Endothelial cell of umbilical vein (primary cell): ENCODE measurements at regions not wholly inside any gene's neighbourhood (a gene's known extent, or its start where the extent isn't known, plus 50 kb on each side); places are given as distances from the start of the nearest gene placed in this dataset.

Experiments
- EZH2 ChIP-seq: IDR thresholded peaks from 2 replicates; pipeline ENCODE4 v1.6.1; 2012; ENCODE audit warnings: borderline replicate concordance, low read depth, mild to moderate bottlenecking, moderate library complexity, low read length, inconsistent platforms; ENCODE audit not compliant: severe bottlenecking
- FOS ChIP-seq: IDR thresholded peaks from 2 replicates; pipeline ENCODE4 v1.6.1; 2011; ENCODE audit warnings: mild to moderate bottlenecking, low read length, moderate library complexity, borderline replicate concordance; ENCODE audit not compliant: insufficient read depth
- GATA2 ChIP-seq: IDR thresholded peaks from 2 replicates; pipeline ENCODE4 v1.7.0; 2011; ENCODE audit warnings: low read depth, mild to moderate bottlenecking, moderate library complexity, mixed read lengths, low read length; ENCODE audit not compliant: insufficient read length, insufficient read depth
- JUN ChIP-seq: IDR thresholded peaks from 2 replicates; pipeline ENCODE4 v1.6.1; 2011; ENCODE audit warnings: borderline replicate concordance, low read depth; ENCODE audit not compliant: insufficient read length, insufficient read depth
- MAX ChIP-seq: IDR thresholded peaks from 2 replicates; pipeline ENCODE4 v1.6.1; 2011; ENCODE audit not compliant: insufficient read depth, insufficient read length
- MYC ChIP-seq: IDR thresholded peaks from one replicate; pipeline ENCODE4 v1.6.1; 2011; ENCODE audit warnings: mild to moderate bottlenecking, low read depth, low read length
- POLR2A ChIP-seq: IDR thresholded peaks from 2 replicates; pipeline ENCODE4 v1.6.1; 2012; ENCODE audit warnings: low read depth, mild to moderate bottlenecking, control low read depth, low read length
- POLR2AphosphoS5 ChIP-seq: IDR thresholded peaks from 2 replicates; pipeline ENCODE4 v1.6.1; 2012; ENCODE audit warnings: low read depth, mild to moderate bottlenecking, control low read depth, low read length, moderate library complexity; ENCODE audit not compliant: insufficient read depth
- TF ChIP-seq, protein P1 (sequence below), 2 donors: IDR thresholded peaks; 1 replicate in 1 of 2; 2 replicates in 1 of 2; pipeline ENCODE4 v1.5.1; 2011; ENCODE audit warnings: low read length in 2 of 2, mild to moderate bottlenecking in 2 of 2, moderate library complexity in 2 of 2, control low read depth in 1 of 2, inconsistent platforms in 1 of 2, low read depth in 1 of 2; ENCODE audit not compliant: insufficient read depth in 1 of 2; ENCODE audit errors: extremely low read depth in 1 of 2

- TF ChIP-seq MAX (no peak), POLR2A (no peak), JUN (no peak), EZH2 (no peak), MYC (no peak), POLR2AphosphoS5 (no peak), GATA2 (no peak), FOS (no peak)
- TF ChIP-seq, protein P1, sequence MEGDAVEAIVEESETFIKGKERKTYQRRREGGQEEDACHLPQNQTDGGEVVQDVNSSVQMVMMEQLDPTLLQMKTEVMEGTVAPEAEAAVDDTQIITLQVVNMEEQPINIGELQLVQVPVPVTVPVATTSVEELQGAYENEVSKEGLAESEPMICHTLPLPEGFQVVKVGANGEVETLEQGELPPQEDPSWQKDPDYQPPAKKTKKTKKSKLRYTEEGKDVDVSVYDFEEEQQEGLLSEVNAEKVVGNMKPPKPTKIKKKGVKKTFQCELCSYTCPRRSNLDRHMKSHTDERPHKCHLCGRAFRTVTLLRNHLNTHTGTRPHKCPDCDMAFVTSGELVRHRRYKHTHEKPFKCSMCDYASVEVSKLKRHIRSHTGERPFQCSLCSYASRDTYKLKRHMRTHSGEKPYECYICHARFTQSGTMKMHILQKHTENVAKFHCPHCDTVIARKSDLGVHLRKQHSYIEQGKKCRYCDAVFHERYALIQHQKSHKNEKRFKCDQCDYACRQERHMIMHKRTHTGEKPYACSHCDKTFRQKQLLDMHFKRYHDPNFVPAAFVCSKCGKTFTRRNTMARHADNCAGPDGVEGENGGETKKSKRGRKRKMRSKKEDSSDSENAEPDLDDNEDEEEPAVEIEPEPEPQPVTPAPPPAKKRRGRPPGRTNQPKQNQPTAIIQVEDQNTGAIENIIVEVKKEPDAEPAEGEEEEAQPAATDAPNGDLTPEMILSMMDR (IDR thresholded peaks at IDR 0.05; ENCODE audit: extremely low read depth in 1 of 2, insufficient read depth in 1 of 2, low read depth in 1 of 2, low read length in 2 of 2), result no peak
These were observed 620.8 kb downstream of the MATN1 start for GRCh38 chr1:30102605-30103004.
